ENCODE measurements at regions not wholly inside any gene's neighbourhood (a gene's known extent, or its start where the extent isn't known, plus 50 kb on each side); places are given as distances from the start of the nearest gene placed in this dataset.

DNA sequence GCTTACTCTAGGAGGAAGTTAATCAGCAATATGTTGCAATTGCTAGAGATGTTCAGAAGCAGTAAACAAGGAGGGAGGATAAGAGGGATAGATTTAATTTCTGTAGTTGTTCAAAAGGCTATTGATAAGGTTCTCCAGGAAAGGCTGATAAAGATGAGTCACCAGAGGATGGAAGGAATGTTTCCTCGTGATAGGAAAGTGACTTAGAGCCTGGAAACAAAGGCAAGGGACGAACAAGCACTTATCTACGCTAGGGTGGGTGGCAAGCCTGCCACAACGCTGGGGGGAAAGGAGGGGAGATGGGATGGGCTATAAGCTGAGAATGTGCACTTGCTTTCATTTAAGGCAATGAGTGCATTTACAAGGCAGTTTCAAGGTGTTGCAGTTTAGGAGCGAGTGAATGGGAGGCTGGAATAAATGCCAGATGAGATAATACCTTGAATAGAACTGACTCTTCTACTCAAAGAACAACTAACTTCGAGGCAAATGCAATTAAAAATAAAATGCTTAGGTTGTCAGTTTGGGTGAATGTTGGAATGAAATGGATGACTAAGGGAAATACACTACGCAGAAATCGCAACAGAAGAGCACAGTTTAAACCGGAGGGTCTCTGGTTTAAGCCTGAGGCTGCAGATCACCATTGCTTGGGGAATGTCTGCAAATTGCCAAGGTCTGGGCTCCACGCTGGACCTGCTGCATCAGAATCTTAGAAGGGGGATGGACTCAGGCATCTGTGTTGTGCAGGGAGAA is 76.0 kb upstream of the RBBP6 start (continued):
- TF ChIP-seq, protein P1, sequence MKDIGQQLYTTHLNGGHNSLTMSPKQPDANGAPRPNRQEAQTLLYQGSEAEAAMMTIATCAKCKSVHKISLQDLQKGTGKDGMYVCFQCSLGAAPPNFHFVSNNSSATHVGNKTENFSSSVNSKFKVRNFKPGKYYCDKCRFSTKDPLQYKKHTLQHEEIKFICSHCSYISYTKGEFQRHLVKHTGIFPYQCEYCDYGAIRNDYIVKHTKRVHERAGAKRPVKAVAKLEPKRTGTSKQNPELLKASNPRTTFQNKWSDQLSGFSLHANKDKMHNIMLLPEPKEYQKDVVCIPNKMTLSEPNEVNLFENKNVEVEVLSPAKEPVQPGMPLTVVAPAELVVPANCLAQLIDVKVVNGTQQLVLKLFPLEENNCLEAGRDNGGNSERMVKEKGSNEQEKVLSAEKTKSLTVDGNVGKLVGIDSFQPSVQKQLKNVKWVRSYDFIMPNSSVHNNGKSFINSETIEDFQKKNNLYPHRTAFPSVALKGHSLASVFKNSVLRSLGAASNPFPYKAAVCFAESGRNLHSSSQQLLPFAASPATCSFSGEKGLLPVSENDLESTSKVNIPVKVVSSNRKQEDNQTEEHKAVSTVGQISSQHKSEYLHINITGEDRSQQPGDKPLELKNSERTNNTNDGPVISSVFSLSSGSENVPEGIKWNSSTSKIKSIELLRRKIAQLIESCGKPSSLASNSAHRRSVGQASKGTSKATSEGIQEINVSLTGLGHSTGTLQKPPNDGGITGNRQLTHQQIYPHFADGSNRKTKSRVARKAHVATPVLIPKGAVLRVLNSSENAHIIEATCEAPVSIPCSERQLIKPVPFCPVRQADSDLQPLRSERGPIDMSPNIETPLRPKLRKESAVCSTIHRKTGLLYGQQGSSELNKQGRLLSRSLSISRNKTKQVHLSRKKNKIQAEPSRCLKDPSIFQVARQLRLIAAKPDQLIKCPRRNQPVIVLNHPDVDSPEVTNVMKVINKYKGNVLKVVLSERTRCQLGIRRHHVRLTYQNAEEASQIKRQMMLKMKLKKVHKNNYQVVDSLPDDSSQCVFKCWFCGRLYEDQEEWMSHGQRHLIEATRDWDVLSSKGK (CRISPR knock-in tag; IDR thresholded peaks at IDR 0.05): no peak
- TF ChIP-seq EP300 (IDR thresholded peaks at IDR 0.05; ENCODE audit: low read length) (peak; percentile 66; the same call in 1 of the 2 replicates), FOSL1 (tag; conservative IDR thresholded peaks at IDR 0.05) (peak; percentile 97), TCF3 (CRISPR knock-in tag; IDR thresholded peaks at IDR 0.05) (peak; percentile 91), NCOA1 (IDR thresholded peaks at IDR 0.05; ENCODE audit: low read depth) (no peak), GTF2E2 (tag; IDR thresholded peaks at IDR 0.05) (no peak), ILK (tag; IDR thresholded peaks at IDR 0.05; ENCODE audit: borderline replicate concordance, low read depth) (no peak), NFE2 (IDR thresholded peaks at IDR 0.05; ENCODE audit: low read depth) (peak; percentile 56), ZNF511 (CRISPR knock-in tag; IDR thresholded peaks at IDR 0.05) (no peak), HDAC2 (IDR thresholded peaks at IDR 0.05) (peak; percentile 67; the same call in 1 of the 2 replicates), SMC3 (conservative IDR thresholded peaks at IDR 0.05; ENCODE audit: insufficient read depth, low read depth, low read length) (no peak), ATF7 (IDR thresholded peaks at IDR 0.05) (0 out of 2 replicates have a peak, but pooled peaks have one; percentile 45), SMARCC2 (IDR thresholded peaks at IDR 0.05; ENCODE audit: low read depth) (peak; percentile 87), MTA3 (IDR thresholded peaks at IDR 0.05; ENCODE audit: borderline replicate concordance) (0 out of 2 replicates have a peak, but pooled peaks have one; percentile 29), EHMT2 (IDR thresholded peaks at IDR 0.05) (peak; percentile 29; the same call in 1 of the 2 replicates), SMAD3 (CRISPR knock-in tag; conservative IDR thresholded peaks at IDR 0.05) (no peak), ZNF512 (tag; IDR thresholded peaks at IDR 0.05) (no peak), HES1 (IDR thresholded peaks at IDR 0.05; ENCODE audit: low read depth) (no peak), NFIC (IDR thresholded peaks at IDR 0.05) (peak; percentile 48; the same call in 1 of the 2 replicates)
- TF ChIP-seq, protein P2, sequence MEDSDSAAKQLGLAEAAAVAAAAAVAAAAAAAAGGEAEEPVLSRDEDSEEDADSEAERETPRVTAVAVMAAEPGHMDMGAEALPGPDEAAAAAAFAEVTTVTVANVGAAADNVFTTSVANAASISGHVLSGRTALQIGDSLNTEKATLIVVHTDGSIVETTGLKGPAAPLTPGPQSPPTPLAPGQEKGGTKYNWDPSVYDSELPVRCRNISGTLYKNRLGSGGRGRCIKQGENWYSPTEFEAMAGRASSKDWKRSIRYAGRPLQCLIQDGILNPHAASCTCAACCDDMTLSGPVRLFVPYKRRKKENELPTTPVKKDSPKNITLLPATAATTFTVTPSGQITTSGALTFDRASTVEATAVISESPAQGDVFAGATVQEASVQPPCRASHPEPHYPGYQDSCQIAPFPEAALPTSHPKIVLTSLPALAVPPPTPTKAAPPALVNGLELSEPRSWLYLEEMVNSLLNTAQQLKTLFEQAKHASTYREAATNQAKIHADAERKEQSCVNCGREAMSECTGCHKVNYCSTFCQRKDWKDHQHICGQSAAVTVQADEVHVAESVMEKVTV (CRISPR knock-in tag; IDR thresholded peaks at IDR 0.05): no peak
